DND-41 (cell line): ENCODE measurements at regions not wholly inside any gene's neighbourhood (a gene's known extent, or its start where the extent isn't known, plus 50 kb on each side); places are given as distances from the start of the nearest gene placed in this dataset.

Experiments used
- ATAC-seq: fragments of 200-7000 bp; cut with Tn5 transposase; 3 replicates; pipeline ENCODE4 v1.9.1; 2021; ENCODE audit warnings: low read depth; ENCODE audit not compliant: insufficient read depth
- DNase-seq: peaks from one replicate; pipeline ENCODE4 v3.0.0-alpha.2; 2020
- H2AFZ ChIP-seq: 2 replicates; pipeline ENCODE4 v1.6.0; 2012; ENCODE audit warnings: low read depth, low read length
- H3K27ac ChIP-seq: 2 replicates; pipeline ENCODE4 v1.5.1; 2012; ENCODE audit warnings: low read length, inconsistent platforms
- H3K27me3 ChIP-seq: fragments of 200-600 bp; sonication (generic); 2 replicates; pipeline ENCODE4 v1.6.0; 2012; ENCODE audit warnings: low read length, mild to moderate bottlenecking, inconsistent platforms; ENCODE audit not compliant: insufficient read depth, poor library complexity
- H3K36me3 ChIP-seq: 2 replicates; pipeline ENCODE4 v1.5.1; 2012; ENCODE audit warnings: low read length, inconsistent platforms; ENCODE audit not compliant: insufficient read depth
- H3K4me1 ChIP-seq: 2 replicates; pipeline ENCODE4 v1.5.1; 2012; ENCODE audit warnings: mild to moderate bottlenecking, low read length; ENCODE audit not compliant: insufficient read depth
- H3K4me2 ChIP-seq: 2 replicates; pipeline ENCODE4 v1.6.0; 2012; ENCODE audit warnings: mild to moderate bottlenecking, moderate library complexity, low read length, inconsistent platforms; ENCODE audit not compliant: insufficient read depth
- H3K4me3 ChIP-seq, 2 experiments: fragments of 200-600 bp in 1 of 2; shearing (Covaris generic) in 1 of 2; 2 replicates each; pipeline ENCODE4 v1.5.1; 2012 to 2016; ENCODE audit warnings: inconsistent platforms in 2 of 2, low read length in 2 of 2, mild to moderate bottlenecking in 2 of 2, low read depth in 1 of 2, moderate library complexity in 1 of 2
- H3K79me2 ChIP-seq: 2 replicates; pipeline ENCODE4 v1.6.0; 2012; ENCODE audit warnings: low read length, inconsistent platforms; ENCODE audit not compliant: insufficient read depth
- H3K9ac ChIP-seq: 2 replicates; pipeline ENCODE4 v1.6.0; 2012; ENCODE audit warnings: low read depth, mild to moderate bottlenecking, inconsistent platforms, low read length, moderate library complexity
- H3K9me3 ChIP-seq: 2 replicates; pipeline ENCODE4 v1.5.1; 2012; ENCODE audit warnings: low read length, moderate library complexity, mild to moderate bottlenecking, inconsistent platforms; ENCODE audit not compliant: insufficient read depth, severe bottlenecking
- H4K20me1 ChIP-seq: 2 replicates; pipeline ENCODE4 v1.6.0; 2012; ENCODE audit warnings: low read length; ENCODE audit not compliant: insufficient read depth
- EZH2 ChIP-seq: IDR thresholded peaks from 3 replicates; pipeline ENCODE4 v1.6.1; 2012; ENCODE audit warnings: borderline replicate concordance, low read depth, mild to moderate bottlenecking, moderate library complexity, low read length, inconsistent platforms; ENCODE audit not compliant: severe bottlenecking
- TF ChIP-seq, protein P1 (sequence below): IDR thresholded peaks from 2 replicates; pipeline ENCODE4 v1.5.1; 2012; ENCODE audit warnings: borderline replicate concordance, low read length, moderate library complexity, mild to moderate bottlenecking; ENCODE audit not compliant: poor library complexity, severe bottlenecking; ENCODE audit errors: extremely low read depth

DNA sequence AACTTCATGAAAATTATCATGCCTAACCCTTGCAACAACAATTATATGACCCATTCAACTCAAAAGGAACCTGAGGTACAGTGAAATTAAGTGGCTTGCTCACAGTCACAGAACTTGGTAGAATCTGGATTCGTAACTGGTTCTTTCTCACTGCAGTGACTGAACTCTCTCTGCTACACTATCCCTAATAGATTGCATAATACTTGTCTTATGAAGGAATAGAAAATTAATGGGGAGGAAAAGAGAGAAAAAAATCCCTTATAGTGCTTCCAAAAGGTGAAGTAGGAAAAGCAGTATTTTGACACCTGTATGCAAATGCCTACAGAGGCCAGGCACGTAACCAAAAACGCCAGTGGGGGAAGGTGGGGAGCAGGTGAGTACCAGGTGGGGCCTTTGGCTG lies 186.6 kb downstream of the LY86 start:
- H3K27ac ChIP-seq, result no peak overlapping the region
- no peak overlapping the region for H3K4me3 ChIP-seq
- DNase-seq (no peak), ATAC-seq (no peak)
- H3K9me3 ChIP-seq, result peaks cover 3% of the 10 kb centered on the region
- H3K36me3 ChIP-seq, result no peaks in the 10 kb centered on the region
- no peaks in the 10 kb centered on the region for H3K79me2 ChIP-seq
- TF ChIP-seq, protein P1, sequence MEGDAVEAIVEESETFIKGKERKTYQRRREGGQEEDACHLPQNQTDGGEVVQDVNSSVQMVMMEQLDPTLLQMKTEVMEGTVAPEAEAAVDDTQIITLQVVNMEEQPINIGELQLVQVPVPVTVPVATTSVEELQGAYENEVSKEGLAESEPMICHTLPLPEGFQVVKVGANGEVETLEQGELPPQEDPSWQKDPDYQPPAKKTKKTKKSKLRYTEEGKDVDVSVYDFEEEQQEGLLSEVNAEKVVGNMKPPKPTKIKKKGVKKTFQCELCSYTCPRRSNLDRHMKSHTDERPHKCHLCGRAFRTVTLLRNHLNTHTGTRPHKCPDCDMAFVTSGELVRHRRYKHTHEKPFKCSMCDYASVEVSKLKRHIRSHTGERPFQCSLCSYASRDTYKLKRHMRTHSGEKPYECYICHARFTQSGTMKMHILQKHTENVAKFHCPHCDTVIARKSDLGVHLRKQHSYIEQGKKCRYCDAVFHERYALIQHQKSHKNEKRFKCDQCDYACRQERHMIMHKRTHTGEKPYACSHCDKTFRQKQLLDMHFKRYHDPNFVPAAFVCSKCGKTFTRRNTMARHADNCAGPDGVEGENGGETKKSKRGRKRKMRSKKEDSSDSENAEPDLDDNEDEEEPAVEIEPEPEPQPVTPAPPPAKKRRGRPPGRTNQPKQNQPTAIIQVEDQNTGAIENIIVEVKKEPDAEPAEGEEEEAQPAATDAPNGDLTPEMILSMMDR, result no peak
- no peak for TF ChIP-seq EZH2
- no peak overlapping the region for H3K4me2 ChIP-seq
- no peaks in the 10 kb centered on the region for H3K27me3 ChIP-seq
- no peak overlapping the region for H2AFZ ChIP-seq
- no peaks in the 10 kb centered on the region for H4K20me1 ChIP-seq
- H3K9ac ChIP-seq, result no peak overlapping the region
- H3K4me1 ChIP-seq, result no peaks in the 10 kb centered on the region

DNA sequence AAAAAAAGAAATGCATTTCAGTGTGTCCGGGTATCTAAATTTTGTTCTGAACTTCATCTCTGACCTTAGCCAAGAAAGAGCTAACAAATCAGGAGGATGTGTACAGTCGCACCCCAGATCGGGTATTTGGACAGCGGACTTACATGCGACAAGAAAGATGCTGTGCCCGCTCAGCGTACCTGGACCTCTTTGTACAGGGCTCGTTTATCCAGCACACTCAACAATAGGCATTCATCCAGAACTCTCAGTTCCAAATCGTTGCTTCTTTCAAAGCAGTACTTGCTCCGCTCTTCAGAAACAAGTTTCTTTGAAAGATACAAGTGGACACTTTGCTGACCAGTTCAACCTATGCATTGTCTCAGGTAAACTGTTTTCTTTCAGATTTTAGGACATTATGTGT lies 191.7 kb downstream of the LY86 start:
- Histone ChIP-seq H3K4me2 (no peak overlapping the region), H4K20me1 (no peaks in the 10 kb centered on the region), H3K36me3 (no peaks in the 10 kb centered on the region), H3K9ac (no peak overlapping the region), H3K27ac (no peak overlapping the region), H3K27me3 (no peaks in the 10 kb centered on the region), H3K4me3 (no peak overlapping the region), H2AFZ (no peak overlapping the region), H3K4me1 (no peaks in the 10 kb centered on the region), H3K9me3 (peaks cover 3% of the 10 kb centered on the region), H3K79me2 (no peaks in the 10 kb centered on the region)
- DNase-seq (no peak), ATAC-seq (no peak)
- TF ChIP-seq, protein P1, result no peak
- no peak for TF ChIP-seq EZH2

DNA sequence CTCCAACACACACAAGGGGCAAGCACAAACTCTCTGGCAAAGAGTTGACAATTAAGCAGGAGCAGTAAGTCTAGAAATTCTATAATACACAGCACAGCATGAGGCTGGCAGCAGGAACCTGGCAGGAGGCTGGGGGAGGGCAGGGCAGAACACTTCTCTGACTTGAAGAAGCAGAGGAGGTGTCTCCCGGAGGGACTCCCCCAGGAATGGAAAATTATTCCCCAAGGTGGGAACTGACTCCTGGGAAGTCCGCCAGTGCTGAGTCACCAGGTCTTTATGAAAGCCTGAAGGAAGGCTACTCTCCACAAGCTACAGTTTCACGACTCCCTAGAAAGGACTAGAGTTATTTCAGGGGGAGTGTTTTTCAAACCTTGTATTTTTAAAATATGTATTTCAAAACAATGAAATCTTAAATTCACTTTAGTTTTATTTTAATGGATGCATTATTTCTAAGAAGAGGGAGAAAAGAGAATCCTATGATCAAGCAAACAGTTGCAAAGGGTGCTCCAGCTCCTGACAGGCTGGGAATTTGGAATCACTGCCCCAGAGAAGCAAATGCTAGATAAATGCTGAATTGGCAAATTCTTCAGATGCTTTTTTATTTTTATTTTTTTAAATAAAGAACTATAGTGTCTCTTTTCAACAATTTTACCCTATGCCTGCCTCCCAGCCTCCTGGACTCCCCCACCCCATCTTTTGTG lies 192.8 kb downstream of the LY86 start:
- Histone ChIP-seq H3K36me3 (no peaks in the 10 kb centered on the region), H3K9me3 (peaks cover 3% of the 10 kb centered on the region), H3K27ac (no peak overlapping the region), H2AFZ (no peak overlapping the region), H4K20me1 (no peaks in the 10 kb centered on the region), H3K9ac (no peak overlapping the region), H3K79me2 (no peaks in the 10 kb centered on the region), H3K4me1 (no peaks in the 10 kb centered on the region), H3K4me2 (no peak overlapping the region), H3K27me3 (no peaks in the 10 kb centered on the region), H3K4me3 (no peak overlapping the region)
- no peak for ATAC-seq
- TF ChIP-seq EZH2, result no peak
- TF ChIP-seq, protein P1, result no peak
- DNase-seq, result no peak

DNA sequence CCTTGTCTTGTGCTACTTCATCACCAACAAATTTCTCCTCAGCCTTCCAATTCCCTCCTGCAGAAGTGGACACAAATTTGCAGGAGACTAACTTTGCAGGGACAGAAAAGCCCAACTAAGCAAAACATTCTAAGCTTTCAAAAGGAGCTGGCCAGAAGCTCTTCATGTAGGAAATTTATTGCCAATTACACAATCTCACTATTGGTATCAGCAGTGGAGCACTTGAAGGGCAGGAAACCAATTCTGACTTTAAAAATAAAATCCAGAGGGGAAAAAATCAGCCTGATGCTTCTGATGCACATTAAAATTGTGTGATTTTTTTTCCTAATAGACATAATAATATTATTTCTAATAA lies 193.3 kb downstream of the LY86 start:
- no peak for TF ChIP-seq EZH2
- TF ChIP-seq, protein P1, result no peak

More for the DNA sequence above, 193.3 kb downstream of the LY86 start:
- no peak for ATAC-seq
- Histone ChIP-seq H3K9me3 (no peaks in the 10 kb centered on the region), H3K4me2 (no peak overlapping the region), H3K36me3 (no peaks in the 10 kb centered on the region), H3K27me3 (no peaks in the 10 kb centered on the region), H3K9ac (no peak overlapping the region), H4K20me1 (no peaks in the 10 kb centered on the region), H3K4me1 (0 out of 2 replicates have a peak, but pooled peaks cover under 1% of the 10 kb centered on the region), H3K4me3 (no peak overlapping the region), H2AFZ (no peak overlapping the region), H3K79me2 (no peaks in the 10 kb centered on the region), H3K27ac (no peak overlapping the region)
- DNase-seq, result no peak
